Cardiac muscle cell (in vitro differentiated cells and primary cell): ENCODE measurements at regions not wholly inside any gene's neighbourhood (a gene's known extent, or its start where the extent isn't known, plus 50 kb on each side); places are given as distances from the start of the nearest gene placed in this dataset.

Experiments
- DNase-seq, 2 donors: peaks; one replicate each; pipeline versions ENCODE4 v3.0.0 to v3.0.0-alpha.2; 2010 to 2017; ENCODE audit warnings: low read depth in 1 of 2, low spot score in 1 of 2
- H3K27ac ChIP-seq: fragments of 200-600 bp; sonication (generic); 2 replicates; pipeline ENCODE4 v1.5.1; 2016
- H3K27me3 ChIP-seq: fragments of 200-600 bp; sonication (generic); 2 replicates; pipeline ENCODE4 v1.6.0; 2016; ENCODE audit warnings: control low read depth
- H3K36me3 ChIP-seq: fragments of 200-600 bp; sonication (generic); 2 replicates; pipeline ENCODE4 v1.5.1; 2016; ENCODE audit warnings: control low read depth
- H3K4me1 ChIP-seq: fragments of 200-600 bp; sonication (generic); 2 replicates; pipeline ENCODE4 v1.8.1; 2017; ENCODE audit warnings: low read depth, mild to moderate bottlenecking, mixed run types
- H3K4me3 ChIP-seq: fragments of 200-600 bp; sonication (generic); 2 replicates; pipeline ENCODE4 v1.5.1; 2016; ENCODE audit warnings: mild to moderate bottlenecking
- H3K9me3 ChIP-seq: fragments of 200-600 bp; sonication (generic); 2 replicates; pipeline ENCODE4 v1.5.1; 2017; ENCODE audit warnings: low read depth, mild to moderate bottlenecking, control low read depth
- TF ChIP-seq, protein P1 (sequence below): IDR thresholded peaks from 2 replicates; pipeline ENCODE4 v1.5.1; 2012; ENCODE audit warnings: low read depth, mild to moderate bottlenecking, low read length

- Histone ChIP-seq H3K4me1 (no peaks in the 10 kb centered on the region), H3K9me3 (no peaks in the 10 kb centered on the region), H3K27ac (no peak overlapping the region), H3K4me3 (no peak overlapping the region), H3K36me3 (no peaks in the 10 kb centered on the region), H3K27me3 (peaks cover 21% of the 10 kb centered on the region)
- no peak for DNase-seq
- TF ChIP-seq, protein P1, sequence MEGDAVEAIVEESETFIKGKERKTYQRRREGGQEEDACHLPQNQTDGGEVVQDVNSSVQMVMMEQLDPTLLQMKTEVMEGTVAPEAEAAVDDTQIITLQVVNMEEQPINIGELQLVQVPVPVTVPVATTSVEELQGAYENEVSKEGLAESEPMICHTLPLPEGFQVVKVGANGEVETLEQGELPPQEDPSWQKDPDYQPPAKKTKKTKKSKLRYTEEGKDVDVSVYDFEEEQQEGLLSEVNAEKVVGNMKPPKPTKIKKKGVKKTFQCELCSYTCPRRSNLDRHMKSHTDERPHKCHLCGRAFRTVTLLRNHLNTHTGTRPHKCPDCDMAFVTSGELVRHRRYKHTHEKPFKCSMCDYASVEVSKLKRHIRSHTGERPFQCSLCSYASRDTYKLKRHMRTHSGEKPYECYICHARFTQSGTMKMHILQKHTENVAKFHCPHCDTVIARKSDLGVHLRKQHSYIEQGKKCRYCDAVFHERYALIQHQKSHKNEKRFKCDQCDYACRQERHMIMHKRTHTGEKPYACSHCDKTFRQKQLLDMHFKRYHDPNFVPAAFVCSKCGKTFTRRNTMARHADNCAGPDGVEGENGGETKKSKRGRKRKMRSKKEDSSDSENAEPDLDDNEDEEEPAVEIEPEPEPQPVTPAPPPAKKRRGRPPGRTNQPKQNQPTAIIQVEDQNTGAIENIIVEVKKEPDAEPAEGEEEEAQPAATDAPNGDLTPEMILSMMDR = no peak
Measured at GRCh38 chr16:7085776-7086175, 246.9 kb upstream of the RBFOX1 start.

DNA sequence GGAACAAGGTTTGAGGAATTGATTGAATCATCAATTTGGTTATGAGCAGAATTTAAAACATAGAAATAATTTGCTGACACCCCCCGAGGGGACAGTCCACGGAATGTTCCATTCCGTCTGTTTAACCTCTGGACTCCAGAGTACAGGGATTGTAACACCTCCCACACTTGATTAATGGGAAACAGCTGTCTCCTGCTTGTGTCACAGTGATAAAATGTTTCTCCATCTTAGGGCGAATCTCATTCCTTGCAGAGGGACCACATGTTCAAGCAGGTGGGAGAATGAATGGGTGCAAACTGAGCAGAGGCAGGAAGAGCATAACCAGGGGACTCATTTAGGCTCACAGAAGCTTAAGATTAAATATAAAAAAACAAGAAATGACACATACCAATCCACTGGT lies 249.5 kb upstream of the RBFOX1 start:
- Histone ChIP-seq H3K4me1 (no peaks in the 10 kb centered on the region), H3K27me3 (peaks cover 18% of the 10 kb centered on the region), H3K9me3 (no peaks in the 10 kb centered on the region), H3K27ac (no peak overlapping the region), H3K4me3 (no peak overlapping the region), H3K36me3 (no peaks in the 10 kb centered on the region)
- TF ChIP-seq, protein P1 = no peak
- no peak for DNase-seq

DNA sequence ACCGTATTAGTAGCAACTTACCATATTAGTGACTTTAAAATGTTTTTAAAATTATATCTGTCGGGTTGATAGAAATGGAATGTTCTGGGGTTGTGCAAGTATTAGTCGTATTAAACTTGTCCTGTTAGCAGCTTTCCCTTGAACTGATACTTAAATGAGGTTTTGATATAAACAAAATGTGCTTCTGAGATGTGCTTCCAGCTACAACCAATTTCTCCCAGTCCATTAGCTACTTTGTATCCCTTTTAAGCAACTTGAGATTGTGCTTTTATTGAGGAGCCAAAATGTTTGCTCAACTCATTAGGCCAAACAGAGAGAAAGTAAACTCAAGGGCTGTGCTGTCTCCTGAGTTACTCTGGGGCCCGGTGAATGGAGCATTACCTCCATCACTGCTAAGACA lies 255.0 kb upstream of the RBFOX1 start:
- Histone ChIP-seq H3K36me3 (no peaks in the 10 kb centered on the region), H3K27me3 (no peaks in the 10 kb centered on the region), H3K9me3 (no peaks in the 10 kb centered on the region), H3K4me1 (no peaks in the 10 kb centered on the region), H3K27ac (no peak overlapping the region), H3K4me3 (no peak overlapping the region)
- DNase-seq = no peak
- TF ChIP-seq, protein P1 = no peak

DNA sequence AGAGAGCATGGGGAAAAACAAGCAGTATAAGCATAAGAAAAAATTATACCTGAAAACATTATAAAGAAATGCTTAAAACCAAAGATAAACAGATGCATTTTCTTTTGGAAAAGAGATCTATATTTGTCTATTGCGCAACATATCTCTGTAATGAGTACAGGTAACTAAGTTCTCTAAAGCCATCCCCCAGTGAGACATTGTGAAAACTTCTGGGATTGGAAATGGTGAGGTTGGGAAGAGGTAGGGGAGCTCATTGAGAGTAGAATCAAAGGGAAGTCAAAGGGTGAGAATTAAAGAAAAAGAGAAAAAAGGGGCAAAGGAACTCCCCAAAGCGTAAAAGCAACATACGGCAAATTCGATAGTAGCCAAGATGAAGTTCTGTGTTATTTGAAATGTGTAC lies 257.9 kb upstream of the RBFOX1 start:
- Histone ChIP-seq H3K27ac (no peak overlapping the region), H3K9me3 (no peaks in the 10 kb centered on the region), H3K27me3 (no peaks in the 10 kb centered on the region), H3K36me3 (no peaks in the 10 kb centered on the region), H3K4me3 (no peak overlapping the region), H3K4me1 (no peaks in the 10 kb centered on the region)
- TF ChIP-seq, protein P1 = no peak
- DNase-seq = no peak

DNA sequence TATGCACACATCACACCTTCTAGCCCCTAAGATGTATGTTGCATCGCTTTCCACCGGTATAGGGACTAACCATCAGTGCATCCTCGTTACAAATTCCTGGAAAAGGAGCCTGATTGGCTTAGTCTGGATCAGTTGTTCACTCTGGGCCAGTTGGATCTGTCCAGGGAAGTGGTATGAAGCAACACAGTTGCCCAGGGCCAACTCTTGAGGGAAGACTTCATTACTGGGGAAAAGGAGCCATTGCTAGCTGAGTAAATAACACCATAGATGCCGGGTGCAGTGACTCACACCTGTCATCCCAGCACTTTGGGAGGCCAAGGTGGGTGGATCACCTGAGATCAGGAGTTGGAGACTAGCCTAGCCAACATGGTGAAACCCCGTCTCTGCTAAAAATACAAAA lies 275.2 kb upstream of the RBFOX1 start:
- no peak overlapping the region for H3K4me3 ChIP-seq
- TF ChIP-seq, protein P1 = no peak
- H3K36me3 ChIP-seq = no peaks in the 10 kb centered on the region
- no peaks in the 10 kb centered on the region for H3K27me3 ChIP-seq
- no peak for DNase-seq
- no peaks in the 10 kb centered on the region for H3K4me1 ChIP-seq
- H3K9me3 ChIP-seq = no peaks in the 10 kb centered on the region
- H3K27ac ChIP-seq = no peak overlapping the region

DNA sequence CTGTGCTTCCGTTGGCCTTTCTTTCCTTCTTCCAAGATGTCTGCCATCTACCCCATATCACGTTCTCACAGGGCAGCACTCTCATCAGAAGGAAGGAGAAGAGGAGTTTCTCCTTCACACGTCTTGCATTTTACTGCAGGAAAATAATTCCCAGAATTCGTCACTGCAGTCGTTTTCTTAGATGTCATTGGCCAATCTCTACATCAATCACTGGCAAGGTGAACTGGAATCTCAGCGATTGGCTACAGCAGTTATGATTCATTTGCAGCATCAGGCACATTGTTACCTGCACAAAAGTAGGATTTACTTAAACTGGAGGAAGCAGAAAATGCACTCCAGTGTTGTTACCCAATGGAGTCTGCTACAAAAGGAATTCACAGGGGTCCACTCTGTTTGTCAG lies 277.2 kb upstream of the RBFOX1 start:
- DNase-seq = no peak
- no peak overlapping the region for H3K4me3 ChIP-seq
- H3K36me3 ChIP-seq = no peaks in the 10 kb centered on the region
- no peaks in the 10 kb centered on the region for H3K9me3 ChIP-seq
- H3K27me3 ChIP-seq = no peaks in the 10 kb centered on the region
- TF ChIP-seq, protein P1 = no peak
- no peaks in the 10 kb centered on the region for H3K4me1 ChIP-seq
- H3K27ac ChIP-seq = no peak overlapping the region
